ENCODE measurements at regions not wholly inside any gene's neighbourhood (a gene's known extent, or its start where the extent isn't known, plus 50 kb on each side); places are given as distances from the start of the nearest gene placed in this dataset.
"Not testable (repeated sequence)": the region's sequence is repeated elsewhere in the genome, so short reads cannot be mapped to it uniquely, and the experiment has no call there.

- TF ChIP-seq GATA3 (IDR thresholded peaks at IDR 0.05; ENCODE audit: borderline replicate concordance); RAD21 (conservative IDR thresholded peaks at IDR 0.05 in 1 of 2, IDR thresholded peaks at IDR 0.05 in 1 of 2); POLR2A (IDR thresholded peaks at IDR 0.05; ENCODE audit: low read length); CTCF (IDR thresholded peaks at IDR 0.05); HEYL (CRISPR knock-in tag; IDR thresholded peaks at IDR 0.05); EP300 (IDR thresholded peaks at IDR 0.05); NR3C1 (IDR thresholded peaks at IDR 0.05); NFE2L2 (conservative IDR thresholded peaks at IDR 0.05; ENCODE audit: low read length): not testable (repeated sequence)
Measured at GRCh38 chr16:16582916-16583315, 204.0 kb downstream of the NPIPA7 start.
